ENCODE measurements at regions not wholly inside any gene's neighbourhood (a gene's known extent, or its start where the extent isn't known, plus 50 kb on each side); places are given as distances from the start of the nearest gene placed in this dataset.
"Not testable (repeated sequence)": the region's sequence is repeated elsewhere in the genome, so short reads cannot be mapped to it uniquely, and the experiment has no call there.

DNA sequence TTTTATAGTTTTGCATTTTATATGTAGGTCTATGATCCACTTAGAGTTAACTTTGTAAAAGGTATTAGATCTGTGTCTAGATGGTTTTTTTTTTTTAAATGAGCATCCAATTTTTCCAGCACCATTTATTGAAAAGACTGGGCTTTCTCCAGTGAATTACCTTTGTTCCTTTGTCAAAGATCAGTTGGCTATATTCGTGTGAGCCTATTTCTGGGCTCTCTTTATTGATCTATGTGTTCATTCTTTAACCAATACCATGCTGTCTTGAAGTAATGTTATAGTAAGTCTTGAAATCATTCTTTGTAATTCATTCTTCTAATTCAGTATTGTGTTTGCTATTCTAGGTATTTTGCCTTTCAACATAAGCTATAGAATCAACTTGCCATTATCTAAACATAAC is 165.4 kb upstream of the ARPP21 start:
- no peaks in the 10 kb centered on the region for H3K27me3 Mint-ChIP-seq (ENCODE audit: unreplicated experiment)
- TF ChIP-seq CTCF (IDR thresholded peaks at IDR 0.05; ENCODE audit: unreplicated experiment) = no peak
- intact Hi-C loops (cut with micrococcal nuclease; ENCODE audit: unreplicated experiment) = no loop called here
- BruUV-seq (replicated peaks) = no TSS peak
- CTCF ChIA-PET = no interaction called here
- H3K4me3 Mint-ChIP-seq (ENCODE audit: low read depth, unreplicated experiment) = no peak overlapping the region
- no peaks in the 10 kb centered on the region for H3K9me3 Mint-ChIP-seq (ENCODE audit: low read depth, unreplicated experiment)
- H3K27ac Mint-ChIP-seq (ENCODE audit: unreplicated experiment) = no peak overlapping the region
- no peaks in the 10 kb centered on the region for H3K36me3 Mint-ChIP-seq (ENCODE audit: insufficient read depth, unreplicated experiment)
- no peaks in the 10 kb centered on the region for H3K4me1 Mint-ChIP-seq (ENCODE audit: low read depth, unreplicated experiment)
- DNase-seq = no peak

DNA sequence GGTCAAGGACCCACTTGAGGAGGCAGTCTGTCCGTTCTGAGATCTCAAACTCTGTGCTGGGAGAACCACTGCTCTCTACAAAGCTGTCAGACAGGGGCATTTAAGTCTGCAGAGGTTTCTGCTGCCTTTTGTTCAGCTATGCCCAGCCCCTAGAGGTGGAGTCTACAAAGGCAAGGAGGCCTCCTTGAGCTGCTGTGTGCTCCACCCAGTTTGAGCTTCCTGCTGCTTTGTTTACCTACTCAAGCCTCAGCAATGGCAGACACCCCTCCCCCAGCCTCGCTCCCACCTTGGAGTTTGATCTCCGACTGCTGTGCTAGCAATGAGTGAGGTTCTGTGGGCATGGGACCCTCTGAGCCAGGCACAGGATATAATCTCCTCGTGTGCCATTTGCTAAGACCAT is 156.8 kb upstream of the ARPP21 start:
- CTCF ChIA-PET; H3K27ac Mint-ChIP-seq (ENCODE audit: unreplicated experiment); H3K36me3 Mint-ChIP-seq (ENCODE audit: insufficient read depth, unreplicated experiment); intact Hi-C loops (cut with micrococcal nuclease; ENCODE audit: unreplicated experiment); H3K27me3 Mint-ChIP-seq (ENCODE audit: unreplicated experiment); H3K4me1 Mint-ChIP-seq (ENCODE audit: low read depth, unreplicated experiment); BruUV-seq (replicated peaks); H3K4me3 Mint-ChIP-seq (ENCODE audit: low read depth, unreplicated experiment); H3K9me3 Mint-ChIP-seq (ENCODE audit: low read depth, unreplicated experiment); DNase-seq: not testable (repeated sequence)

DNA sequence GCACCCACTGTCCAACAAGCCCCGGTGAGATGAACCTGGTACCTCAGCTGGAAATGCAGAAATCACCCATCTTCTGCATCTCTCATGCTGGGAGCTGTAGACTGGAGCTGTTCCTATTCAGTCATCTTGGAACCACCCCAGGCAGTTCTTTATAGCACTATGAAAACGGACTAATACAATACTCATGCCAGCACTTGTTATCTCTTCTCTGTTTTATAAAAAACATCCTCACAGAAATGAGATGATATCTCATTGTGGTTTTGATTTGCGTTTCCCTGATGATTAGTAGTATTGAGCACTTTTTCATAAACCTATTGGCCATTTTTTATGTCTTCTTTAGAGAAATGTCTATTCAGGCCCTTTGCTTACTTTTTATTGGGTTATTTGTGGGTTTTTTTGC is 156.2 kb upstream of the ARPP21 start:
- H3K4me1 Mint-ChIP-seq (ENCODE audit: low read depth, unreplicated experiment) = peaks cover 9% of the 10 kb centered on the region

GRCh38 chr3:35484929-35485530 is 154.3 kb upstream of the ARPP21 start:
- Mint-ChIP-seq H3K27ac (ENCODE audit: unreplicated experiment) (no peak overlapping the region), H3K4me3 (ENCODE audit: low read depth, unreplicated experiment) (no peak overlapping the region), H3K4me1 (ENCODE audit: low read depth, unreplicated experiment) (peaks cover 9% of the 10 kb centered on the region), H3K36me3 (ENCODE audit: insufficient read depth, unreplicated experiment) (no peaks in the 10 kb centered on the region), H3K9me3 (ENCODE audit: low read depth, unreplicated experiment) (peaks cover 6% of the 10 kb centered on the region), H3K27me3 (ENCODE audit: unreplicated experiment) (no peaks in the 10 kb centered on the region)
- no peak for TF ChIP-seq CTCF (IDR thresholded peaks at IDR 0.05; ENCODE audit: unreplicated experiment)
- no peak for DNase-seq
- CTCF ChIA-PET = no interaction called here
- intact Hi-C loops (cut with micrococcal nuclease; ENCODE audit: unreplicated experiment) = loop anchor here (5.0 kb wide), 1 partner anchor 172 kb away; no protein-coding TSS in a partner anchor
- BruUV-seq (replicated peaks) = no TSS peak

More for the DNA sequence above, 156.2 kb upstream of the ARPP21 start:
- Mint-ChIP-seq H3K27ac (ENCODE audit: unreplicated experiment) (no peak overlapping the region), H3K27me3 (ENCODE audit: unreplicated experiment) (no peaks in the 10 kb centered on the region), H3K36me3 (ENCODE audit: insufficient read depth, unreplicated experiment) (no peaks in the 10 kb centered on the region), H3K9me3 (ENCODE audit: low read depth, unreplicated experiment) (peaks cover 6% of the 10 kb centered on the region), H3K4me3 (ENCODE audit: low read depth, unreplicated experiment) (no peak overlapping the region)
- no peak for TF ChIP-seq CTCF (IDR thresholded peaks at IDR 0.05; ENCODE audit: unreplicated experiment)
- intact Hi-C loops (cut with micrococcal nuclease; ENCODE audit: unreplicated experiment) = no loop called here
- CTCF ChIA-PET = no interaction called here
- DNase-seq = no peak
- BruUV-seq (replicated peaks) = no TSS peak

- peaks cover 9% of the 10 kb centered on the region for H3K4me1 Mint-ChIP-seq (ENCODE audit: low read depth, unreplicated experiment)
- no TSS peak for BruUV-seq (replicated peaks)
- no peaks in the 10 kb centered on the region for H3K9me3 Mint-ChIP-seq (ENCODE audit: low read depth, unreplicated experiment)
- intact Hi-C loops (cut with micrococcal nuclease; ENCODE audit: unreplicated experiment) = loop anchor here (5.0 kb wide), 1 partner anchor 171 kb away; no protein-coding TSS in a partner anchor
- no peak for DNase-seq
- no peaks in the 10 kb centered on the region for H3K27me3 Mint-ChIP-seq (ENCODE audit: unreplicated experiment)
- H3K27ac Mint-ChIP-seq (ENCODE audit: unreplicated experiment) = no peak overlapping the region
- H3K36me3 Mint-ChIP-seq (ENCODE audit: insufficient read depth, unreplicated experiment) = no peaks in the 10 kb centered on the region
- CTCF ChIA-PET = no interaction called here
- H3K4me3 Mint-ChIP-seq (ENCODE audit: low read depth, unreplicated experiment) = no peak overlapping the region
- no peak for TF ChIP-seq CTCF (IDR thresholded peaks at IDR 0.05; ENCODE audit: unreplicated experiment)
Measured at GRCh38 chr3:35486295-35486694, 153.0 kb upstream of the ARPP21 start.

All from Calu3 (cell line).